GM23338 (cell line): ENCODE measurements at regions not wholly inside any gene's neighbourhood (a gene's known extent, or its start where the extent isn't known, plus 50 kb on each side); places are given as distances from the start of the nearest gene placed in this dataset.

Experiments
- CTCF ChIP-seq, 2 experiments: fragments of 200-600 bp in 1 of 2; sonication (generic) in 1 of 2; conservative IDR thresholded peaks; 2 replicates each; pipeline versions ENCODE4 v1.5.1 to v1.6.1; 2016 to 2017; ENCODE audit warnings: antibody characterized with exemption in 2 of 2, low read depth in 2 of 2, mild to moderate bottlenecking in 2 of 2, moderate library complexity in 1 of 2
- EZH2 ChIP-seq: fragments of 200-600 bp; sonication (generic); IDR thresholded peaks from one replicate; pipeline ENCODE4 v1.8.0; 2017; ENCODE audit warnings: antibody characterized with exemption, mild to moderate bottlenecking, low read depth; ENCODE audit not compliant: unreplicated experiment

GRCh38 chr21:41565550-41565949 lies 57.6 kb upstream of the TMPRSS2 start:
- TF ChIP-seq CTCF (conservative IDR thresholded peaks at IDR 0.05; ENCODE audit: low read depth in 2 of 2) (no peak), EZH2 (no peak)
